Mucosa of rectum (tissue), 2 donors: ENCODE measurements at regions not wholly inside any gene's neighbourhood (a gene's known extent, or its start where the extent isn't known, plus 50 kb on each side); places are given as distances from the start of the nearest gene placed in this dataset.
"Not testable (repeated sequence)": the region's sequence is repeated elsewhere in the genome, so short reads cannot be mapped to it uniquely, and the experiment has no call there.

Experiments
- H3K27ac ChIP-seq, 2 donors: one replicate each; pipeline ENCODE4 v1.7.0; 2013; ENCODE audit warnings: inconsistent platforms in 2 of 2, low read depth in 2 of 2, low read length in 2 of 2
- H3K27me3 ChIP-seq, 2 donors: one replicate each; pipeline ENCODE4 v1.7.0; 2013; ENCODE audit warnings: low read length in 2 of 2; ENCODE audit not compliant: control insufficient read depth in 2 of 2, insufficient read depth in 2 of 2
- H3K36me3 ChIP-seq, 2 donors: one replicate each; pipeline ENCODE4 v1.7.0; 2013; ENCODE audit warnings: low read length in 2 of 2; ENCODE audit not compliant: control insufficient read depth in 2 of 2, insufficient read depth in 2 of 2
- H3K4me1 ChIP-seq, 2 donors: one replicate each; pipeline ENCODE4 v1.7.0; 2013; ENCODE audit warnings: low read length in 2 of 2, mild to moderate bottlenecking in 1 of 2; ENCODE audit not compliant: control insufficient read depth in 2 of 2, insufficient read depth in 2 of 2
- H3K4me3 ChIP-seq, 2 donors: one replicate each; pipeline ENCODE4 v1.7.0; 2013; ENCODE audit warnings: low read length in 2 of 2
- H3K9ac ChIP-seq, 2 donors: one replicate each; pipeline ENCODE4 v1.7.0; 2013; ENCODE audit warnings: low read length in 2 of 2, low read depth in 1 of 2, mild to moderate bottlenecking in 1 of 2
- H3K9me3 ChIP-seq, 2 donors: one replicate each; pipeline ENCODE4 v1.7.0; 2013; ENCODE audit warnings: low read length in 2 of 2; ENCODE audit not compliant: control insufficient read depth in 2 of 2
- donor health status: healthy.
- donor health status: Normal muscosa, but diverticular disease.

- H3K27ac ChIP-seq, H3K27me3 ChIP-seq, H3K9ac ChIP-seq, H3K9me3 ChIP-seq, H3K36me3 ChIP-seq, H3K4me3 ChIP-seq, H3K4me1 ChIP-seq: not testable (repeated sequence)
These were observed 85.1 kb upstream of the MAP4 start for GRCh38 chr3:48101301-48101650.

- Histone ChIP-seq H3K9ac (no peak overlapping the region), H3K27ac (no peak overlapping the region), H3K27me3 (no peaks in the 10 kb centered on the region), H3K9me3 (no peaks in the 10 kb centered on the region), H3K4me3 (no peak overlapping the region), H3K36me3 (no peaks in the 10 kb centered on the region), H3K4me1 (peaks cover 5 to 11% of the 10 kb centered on the region in 2 donors)
These were observed 76.1 kb upstream of the MAP4 start for GRCh38 chr3:48092270-48092669.

DNA sequence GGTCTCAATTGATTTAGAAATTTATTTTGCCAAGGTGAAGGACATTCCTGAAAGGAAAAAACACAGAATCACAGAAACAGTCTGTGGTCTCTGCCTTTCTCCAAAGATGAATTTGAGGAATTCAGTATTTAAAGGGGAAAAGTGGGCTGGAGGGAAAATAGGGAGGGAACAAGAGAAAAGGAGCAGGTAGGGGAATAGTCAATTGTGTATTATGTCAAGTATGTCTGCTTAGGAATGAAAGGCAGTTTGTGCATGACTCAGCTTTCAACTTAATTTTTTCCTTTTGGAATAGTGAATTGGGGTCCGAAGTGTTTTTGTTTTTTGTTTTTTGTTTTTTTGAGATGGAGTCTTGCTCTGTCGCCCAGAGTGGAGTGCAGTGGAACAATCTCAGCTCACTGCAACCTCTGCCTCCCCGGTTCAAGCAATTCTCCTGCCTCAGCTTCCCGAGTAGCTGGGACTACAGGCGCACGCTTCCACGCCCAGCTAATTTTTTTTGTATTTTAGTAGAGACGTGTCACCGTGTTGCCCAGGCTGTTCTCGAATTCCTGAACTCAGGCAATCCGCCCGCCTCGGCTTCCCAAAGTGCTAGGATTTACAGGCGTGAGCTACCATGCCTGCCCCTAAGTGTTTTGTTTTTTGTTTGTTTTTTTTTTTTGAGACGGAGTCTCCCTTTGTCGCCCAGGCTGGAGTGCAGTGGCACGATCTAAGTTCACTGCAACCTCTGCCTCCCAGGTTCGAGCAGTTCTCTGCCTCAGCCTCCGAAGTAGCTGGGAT, 74.1 kb upstream of the MAP4 start:
- Histone ChIP-seq H3K27me3 (no peaks in the 10 kb centered on the region), H3K4me1 (peaks cover 11 to 16% of the 10 kb centered on the region in 2 donors), H3K36me3 (no peaks in the 10 kb centered on the region), H3K9me3 (no peaks in the 10 kb centered on the region), H3K27ac (no peak overlapping the region), H3K4me3 (no peak overlapping the region), H3K9ac (no peak overlapping the region)

GRCh38 chr3:48088749-48089466, 72.7 kb upstream of the MAP4 start:
- Histone ChIP-seq H3K27ac (peak overlapping the region; percentile 97 to 98), H3K36me3 (peaks cover 0 to 2% of the 10 kb centered on the region in 2 donors), H3K4me3 (peak overlapping the region; percentile 80 to 93), H3K9me3 (no peaks in the 10 kb centered on the region), H3K27me3 (no peaks in the 10 kb centered on the region), H3K9ac (peak overlapping the region; percentile 94 to 98), H3K4me1 (peaks cover 11 to 16% of the 10 kb centered on the region in 2 donors)

DNA sequence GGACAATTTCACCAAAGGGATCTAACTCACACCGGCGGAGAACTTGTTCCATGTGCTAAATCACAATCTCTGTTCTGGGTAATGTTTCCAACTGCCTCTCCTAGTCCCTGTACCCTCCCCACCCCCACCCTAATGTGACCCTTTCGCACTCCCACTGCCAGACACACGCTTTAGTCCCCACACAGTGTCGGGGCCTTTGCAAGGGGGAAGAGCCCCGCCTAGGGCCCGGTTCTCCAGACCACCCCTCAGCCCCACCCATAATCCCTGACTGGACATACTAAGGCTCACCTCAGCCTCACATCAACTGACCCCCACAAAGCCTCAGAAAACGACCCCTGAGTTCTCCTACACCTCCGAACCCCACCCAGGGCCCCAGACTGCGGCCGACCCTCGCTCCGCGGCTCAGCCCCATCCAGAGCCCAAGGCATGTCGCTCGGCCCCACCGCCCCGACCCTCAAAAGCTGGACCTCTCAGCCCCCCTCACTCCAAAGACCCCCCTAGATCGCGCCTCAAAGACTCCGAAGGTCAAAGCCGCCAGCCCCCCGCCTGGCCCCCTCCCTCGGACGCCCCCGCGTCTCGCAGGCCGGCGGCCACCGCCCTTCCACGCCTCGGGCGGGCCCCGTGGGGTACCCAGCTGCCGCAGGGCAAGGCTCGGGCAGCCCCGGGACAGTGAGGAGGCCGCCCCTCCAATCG, 72.0 kb upstream of the MAP4 start:
- Histone ChIP-seq H3K27me3 (no peaks in the 10 kb centered on the region), H3K4me1 (peaks cover 11 to 16% of the 10 kb centered on the region in 2 donors), H3K27ac (peak overlapping the region; percentile 97 to 98)

GRCh38 chr3:48086705-48087104, 70.5 kb upstream of the MAP4 start:
- H3K27me3 ChIP-seq, result no peaks in the 10 kb centered on the region
- H3K9me3 ChIP-seq, result no peaks in the 10 kb centered on the region
- H3K4me1 ChIP-seq, result peaks cover 11 to 16% of the 10 kb centered on the region in 2 donors
- peak overlapping the region in 1 of 2 donors; percentile 98 for H3K9ac ChIP-seq
- peak overlapping the region; percentile 97 to 98 for H3K27ac ChIP-seq
- H3K4me3 ChIP-seq, result peak overlapping the region in 1 of 2 donors; percentile 93
- peaks cover 0 to 2% of the 10 kb centered on the region in 2 donors for H3K36me3 ChIP-seq

More for the DNA sequence above, 72.0 kb upstream of the MAP4 start:
- Histone ChIP-seq H3K36me3 (peaks cover 0 to 2% of the 10 kb centered on the region in 2 donors), H3K9me3 (no peaks in the 10 kb centered on the region), H3K4me3 (peak overlapping the region; percentile 80 to 93), H3K9ac (peak overlapping the region; percentile 94 to 98)

GRCh38 chr3:48084929-48085328, 68.7 kb upstream of the MAP4 start:
- Histone ChIP-seq H3K27me3 (no peaks in the 10 kb centered on the region), H3K9me3 (no peaks in the 10 kb centered on the region), H3K4me3 (no peak overlapping the region), H3K27ac (no peak overlapping the region), H3K4me1 (peaks cover 11 to 16% of the 10 kb centered on the region in 2 donors), H3K36me3 (peaks cover 0 to 3% of the 10 kb centered on the region in 2 donors), H3K9ac (no peak overlapping the region)

DNA sequence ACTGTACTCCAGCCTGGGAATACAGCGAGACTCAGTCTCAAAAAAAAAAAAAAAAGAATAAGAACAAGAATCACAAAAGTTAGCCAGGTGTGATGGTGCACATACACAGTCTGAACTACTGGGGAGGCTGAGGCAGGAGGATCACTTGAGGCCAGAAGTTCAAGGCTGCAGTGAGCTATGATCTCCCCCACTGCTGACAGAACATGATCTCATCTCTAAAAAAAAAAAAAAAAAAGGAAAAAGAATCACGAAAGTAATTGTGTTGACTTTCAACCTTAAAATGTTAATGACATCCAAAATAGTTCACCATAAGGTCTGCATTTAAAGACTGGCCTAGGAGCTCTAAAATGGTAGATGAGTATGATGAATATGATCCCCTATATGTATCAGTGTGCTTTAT, 68.0 kb upstream of the MAP4 start:
- H3K9me3 ChIP-seq, result no peaks in the 10 kb centered on the region
- no peaks in the 10 kb centered on the region for H3K27me3 ChIP-seq
- H3K4me3 ChIP-seq, result no peak overlapping the region
- H3K27ac ChIP-seq, result no peak overlapping the region
- H3K9ac ChIP-seq, result no peak overlapping the region
- H3K4me1 ChIP-seq, result peaks cover 11 to 13% of the 10 kb centered on the region in 2 donors
- peaks cover 0 to 3% of the 10 kb centered on the region in 2 donors for H3K36me3 ChIP-seq

- Histone ChIP-seq H3K9ac (no peak overlapping the region), H3K4me1 (peaks cover 9% of the 10 kb centered on the region in 2 donors), H3K9me3 (no peaks in the 10 kb centered on the region), H3K36me3 (peaks cover 0 to 3% of the 10 kb centered on the region in 2 donors), H3K4me3 (no peak overlapping the region), H3K27ac (no peak overlapping the region), H3K27me3 (no peaks in the 10 kb centered on the region)
These were observed 66.5 kb upstream of the MAP4 start for GRCh38 chr3:48082580-48083184.
